Umbilical cord (tissue), 1 donor: ENCODE measurements at regions not wholly inside any gene's neighbourhood (a gene's known extent, or its start where the extent isn't known, plus 50 kb on each side); places are given as distances from the start of the nearest gene placed in this dataset.

Experiments used
- DNase-seq: peaks from one replicate; pipeline ENCODE4 v3.0.0-alpha.2; 2015; ENCODE audit warnings: low spot score

DNA sequence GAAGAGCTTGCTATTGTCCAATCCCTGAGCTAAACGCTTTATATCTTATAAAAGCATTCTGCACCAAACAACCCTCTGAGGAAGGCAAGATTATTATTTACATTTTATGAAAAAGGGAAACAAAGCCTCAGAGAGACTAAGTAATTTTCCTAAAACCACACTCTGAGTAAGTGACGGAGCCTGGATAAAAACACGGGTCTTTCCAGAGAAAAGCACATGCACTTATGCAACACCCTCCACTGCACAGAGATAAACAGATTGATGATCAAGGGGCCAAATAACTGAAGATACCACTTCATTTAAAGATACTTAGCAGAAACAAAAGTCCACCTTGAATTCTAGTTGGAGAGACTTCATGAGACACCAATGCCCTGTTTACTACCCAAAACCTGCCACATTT lies 214.7 kb upstream of the PDE10A start:
- DNase-seq: no peak

DNA sequence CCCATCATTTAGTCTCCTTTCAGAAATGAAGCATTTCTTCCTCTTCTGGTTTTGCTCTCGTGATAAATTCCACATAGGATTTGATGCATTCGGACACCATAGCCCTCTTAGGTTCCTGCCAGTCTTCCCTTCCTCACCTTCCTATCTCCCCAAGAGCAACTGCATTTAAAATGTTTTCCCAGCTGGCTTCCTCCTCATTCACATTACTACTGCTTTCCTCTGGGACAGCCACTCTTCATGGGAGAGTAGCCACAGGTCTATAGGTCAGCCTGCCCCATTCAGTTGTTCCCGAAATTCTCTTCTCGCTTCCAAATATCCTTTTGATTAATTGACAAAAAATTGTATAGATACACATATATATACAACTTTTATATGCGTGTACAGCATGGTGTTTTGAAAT lies 214.2 kb upstream of the PDE10A start:
- DNase-seq: no peak

DNA sequence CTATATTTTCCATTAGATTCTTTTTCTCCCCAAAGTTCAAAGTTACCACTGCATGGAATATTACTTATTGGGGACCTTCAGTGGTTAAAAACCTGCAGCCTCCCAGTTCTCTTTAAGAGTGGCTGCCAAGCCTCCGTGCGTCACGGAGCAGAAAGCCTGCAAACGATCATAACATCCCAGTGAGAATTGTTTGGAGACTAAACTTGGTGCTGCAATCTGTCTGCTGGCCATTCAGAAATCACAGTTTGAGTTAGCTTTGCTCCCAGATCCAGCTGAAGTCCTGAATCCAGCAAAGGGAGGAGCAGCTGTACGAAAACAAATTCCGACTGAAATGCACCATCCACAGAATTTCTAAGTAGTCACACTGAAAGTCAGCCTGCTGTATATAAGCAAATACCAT lies 213.5 kb upstream of the PDE10A start:
- peak; percentile 94 for DNase-seq

DNA sequence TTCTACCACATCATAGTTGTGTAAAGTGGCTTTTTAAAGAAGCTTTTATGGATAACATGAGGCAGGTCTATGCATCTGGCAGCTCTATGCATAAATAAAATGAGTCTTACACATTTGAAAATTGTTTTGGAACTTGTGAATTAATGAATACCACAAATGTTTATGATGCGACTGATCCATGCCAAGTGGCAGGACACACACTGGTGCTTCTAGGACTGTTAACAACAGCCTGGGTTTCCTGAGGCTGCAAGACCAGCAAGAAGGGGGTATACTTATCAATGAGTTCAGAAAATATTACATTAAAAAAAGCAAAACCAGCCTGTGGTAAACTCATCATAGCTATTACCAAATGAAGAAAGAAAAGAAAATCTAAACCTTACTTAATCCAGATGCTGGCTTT lies 212.9 kb upstream of the PDE10A start:
- DNase-seq: no peak

DNA sequence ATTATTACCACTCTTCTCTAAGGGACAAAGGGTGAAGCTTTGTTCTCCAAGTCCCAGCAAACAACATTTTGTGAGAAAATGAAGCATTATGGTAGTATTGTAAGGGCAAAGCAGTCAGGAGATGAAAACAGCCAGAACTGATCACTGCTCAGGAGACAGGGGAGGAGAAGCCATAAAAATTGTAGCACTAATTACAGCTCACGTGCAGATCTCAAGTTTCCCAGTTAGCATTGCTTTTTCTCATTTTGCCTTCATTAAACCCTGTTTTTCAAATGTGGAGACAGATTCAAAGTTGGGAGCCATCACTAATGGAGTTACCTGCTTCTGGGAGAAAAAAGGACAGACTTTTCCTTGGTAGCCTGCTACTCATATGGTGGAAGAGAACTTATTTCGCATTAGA lies 210.9 kb upstream of the PDE10A start:
- no peak for DNase-seq

DNA sequence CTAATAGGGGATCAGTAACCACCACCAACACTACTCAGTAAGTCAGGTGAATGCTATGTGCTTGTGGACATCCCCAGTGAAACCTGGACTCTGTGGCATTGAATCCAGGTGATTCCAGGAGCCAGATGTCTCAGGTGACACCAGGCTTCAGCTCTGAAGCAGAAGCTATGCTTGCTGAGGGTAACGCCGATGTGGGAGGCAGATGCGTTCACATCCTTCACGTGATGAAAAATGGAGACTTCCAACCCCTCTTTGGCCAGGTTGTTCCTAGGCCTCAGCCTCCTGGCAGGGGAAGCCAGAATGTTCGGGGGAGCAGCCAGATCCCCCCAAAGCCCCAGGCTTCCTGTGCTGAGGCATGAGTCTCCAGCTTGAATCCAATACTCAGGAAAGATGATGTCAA lies 209.8 kb upstream of the PDE10A start:
- no peak for DNase-seq

DNA sequence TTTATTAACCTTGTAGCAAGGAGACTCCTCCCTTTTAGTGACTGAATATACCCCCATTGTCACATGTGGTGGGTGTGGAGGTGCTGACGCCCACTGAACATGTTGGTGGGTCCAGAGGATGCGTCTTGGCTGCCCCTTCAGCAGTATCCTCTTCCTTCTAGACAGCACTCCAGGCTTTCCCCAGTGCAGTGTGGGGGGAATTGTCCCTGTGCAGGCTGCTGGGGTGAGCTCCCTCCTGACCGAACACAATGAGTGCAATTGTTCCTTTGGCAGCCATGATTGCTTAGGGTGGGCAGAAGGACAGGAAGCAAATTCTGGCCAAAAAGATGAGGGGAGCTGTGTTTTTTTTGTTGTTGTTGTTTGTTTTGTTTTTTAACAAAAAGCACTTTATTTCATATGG lies 209.3 kb upstream of the PDE10A start:
- no peak for DNase-seq

DNA sequence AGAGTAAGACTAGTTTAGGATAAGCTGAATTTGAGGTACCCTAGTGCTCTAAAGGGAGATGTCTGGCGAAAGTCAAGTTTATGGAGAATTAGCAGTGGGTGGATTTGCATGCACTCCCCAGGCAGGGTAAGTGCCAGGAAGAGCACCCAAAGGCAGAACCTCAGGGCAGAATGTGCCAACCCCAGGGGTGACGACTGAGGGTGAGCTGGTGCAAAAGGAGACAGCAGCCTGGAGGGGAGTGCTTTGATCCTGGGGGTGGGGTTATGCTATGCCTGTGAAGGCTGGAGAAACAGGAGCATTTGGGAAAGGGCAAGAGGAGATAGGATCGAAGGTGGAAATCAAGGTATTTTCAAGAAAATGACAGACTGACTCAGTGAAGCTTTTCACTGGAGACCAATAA lies 208.5 kb upstream of the PDE10A start:
- no peak for DNase-seq

DNA sequence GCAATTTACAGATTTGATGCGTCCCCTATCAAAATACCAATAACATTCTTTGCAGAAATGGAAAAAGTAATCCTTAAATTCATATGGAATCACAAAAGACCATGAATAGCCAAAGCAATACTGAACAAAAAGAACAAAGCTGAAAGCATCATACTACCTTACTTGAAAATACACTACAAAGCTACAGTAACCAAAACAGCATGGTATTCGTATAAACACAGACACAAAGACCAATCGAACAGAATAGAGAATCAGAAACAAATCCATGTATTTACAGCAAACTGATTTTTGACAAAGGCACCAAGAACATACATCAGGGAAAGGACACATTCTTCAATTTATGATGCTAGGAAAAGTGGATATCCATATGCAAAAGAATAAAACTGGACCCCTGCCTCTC lies 206.5 kb upstream of the PDE10A start:
- no peak for DNase-seq

DNA sequence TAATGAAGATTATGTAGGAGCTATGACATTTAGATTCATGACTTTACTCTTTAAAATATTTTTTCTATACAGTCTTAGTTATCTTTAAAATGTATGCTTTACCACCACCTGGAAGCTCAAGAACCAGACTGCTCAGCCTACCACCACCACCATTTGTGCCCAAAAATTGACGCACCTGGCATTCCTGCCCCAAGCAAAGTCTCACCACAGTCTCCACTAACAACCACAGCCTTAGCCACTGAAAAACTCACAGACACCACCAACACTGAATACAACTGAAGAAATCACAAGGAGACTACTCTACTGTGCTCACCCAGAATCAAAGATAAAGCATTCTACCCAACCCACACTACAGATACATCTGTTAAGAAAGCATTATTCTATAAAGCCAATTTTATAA lies 201.9 kb upstream of the PDE10A start:
- DNase-seq: no peak

DNA sequence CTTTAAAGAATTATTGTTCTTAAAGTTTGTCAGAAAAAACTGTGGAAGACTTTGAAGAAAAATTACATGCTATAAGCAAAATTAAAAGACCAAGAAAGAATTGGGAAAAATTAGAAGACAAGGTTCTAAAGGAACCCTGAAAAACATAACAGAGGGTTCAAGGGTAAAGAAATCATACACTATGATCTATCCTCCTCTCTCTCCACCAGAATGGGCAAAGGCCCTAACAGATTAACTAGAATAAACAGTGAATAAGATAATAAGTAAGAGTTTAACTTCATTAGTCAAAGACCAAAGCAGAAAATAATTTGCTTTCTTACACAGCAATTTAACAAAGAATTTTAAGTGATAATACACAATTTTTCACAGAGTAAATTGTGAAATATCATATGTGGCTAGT lies 201.2 kb upstream of the PDE10A start:
- no peak for DNase-seq

DNA sequence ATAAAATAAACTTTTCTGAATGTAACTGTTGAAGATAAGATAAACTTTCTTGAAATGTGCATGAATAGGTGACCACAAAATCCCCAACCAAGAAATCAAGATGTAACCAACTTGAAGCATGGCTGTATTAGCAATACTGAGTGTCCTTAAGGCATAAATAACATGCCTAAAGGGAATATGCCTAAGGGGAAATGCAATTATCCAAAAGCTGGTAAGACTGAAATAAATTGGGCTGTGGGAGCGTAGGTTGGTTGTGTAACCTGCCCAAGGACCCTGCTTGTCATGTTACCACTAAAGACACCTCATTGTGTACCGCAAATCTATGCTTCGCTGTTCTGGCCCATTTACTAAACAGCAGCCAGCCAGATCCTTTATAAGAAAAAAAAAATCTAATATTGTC lies 200.8 kb upstream of the PDE10A start:
- no peak for DNase-seq

DNA sequence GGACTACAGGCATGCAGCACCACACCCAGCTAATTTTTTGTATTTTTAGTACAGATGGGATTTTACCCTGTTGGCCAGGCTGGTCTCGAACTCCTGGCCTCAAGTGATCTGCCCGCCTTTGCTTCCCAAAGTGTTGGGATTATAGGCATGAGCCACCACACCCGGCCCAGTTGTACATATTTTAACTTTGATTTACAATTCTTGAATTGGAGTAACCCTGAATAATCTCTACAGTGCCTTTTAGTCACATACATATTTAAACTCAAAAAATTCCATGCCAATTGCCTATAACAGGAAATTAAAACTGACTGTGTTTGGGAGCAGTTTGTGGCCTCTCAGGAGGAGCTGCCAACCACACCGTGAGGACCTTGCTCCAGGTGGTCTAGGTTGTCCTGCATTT lies 199.8 kb upstream of the PDE10A start:
- no peak for DNase-seq

DNA sequence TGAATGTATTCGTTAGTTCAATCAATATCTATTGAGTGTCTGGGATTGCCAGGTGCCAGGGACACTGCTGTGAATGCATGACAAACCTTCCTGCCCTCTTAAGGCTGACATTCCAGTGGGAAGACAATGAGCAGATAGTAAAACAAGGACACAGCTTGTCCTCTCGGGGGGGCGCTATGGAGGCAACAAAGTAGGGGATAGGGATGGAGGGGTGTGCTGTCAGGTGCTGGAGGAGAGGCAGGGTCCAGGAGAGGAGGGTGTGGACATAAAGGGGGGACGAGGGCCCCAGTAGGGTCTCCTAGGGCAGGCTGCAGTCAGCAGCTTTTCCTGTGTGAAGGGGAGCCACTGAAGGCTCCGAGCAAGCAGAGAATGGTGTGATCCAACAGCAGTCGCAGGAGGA lies 198.2 kb upstream of the PDE10A start:
- DNase-seq: no peak

DNA sequence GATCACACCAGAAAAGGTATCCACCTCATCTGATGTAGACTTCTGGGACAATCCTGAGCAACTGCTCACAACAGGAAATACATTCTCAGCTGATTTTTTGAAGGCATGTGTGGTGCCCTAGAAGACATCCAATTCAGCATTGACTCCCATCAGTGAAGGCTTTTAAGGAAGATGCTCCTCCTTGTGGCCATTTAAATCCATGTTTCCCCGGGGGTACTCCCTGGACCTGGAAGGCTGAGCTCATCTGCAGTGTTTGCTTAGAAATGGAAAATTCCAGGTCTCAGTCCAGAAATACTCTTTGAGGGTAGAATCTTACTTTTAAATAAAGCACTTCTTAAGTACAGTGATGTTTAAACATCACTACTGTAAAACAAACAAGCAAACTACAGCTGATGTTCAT lies 195.5 kb upstream of the PDE10A start:
- DNase-seq: no peak

DNA sequence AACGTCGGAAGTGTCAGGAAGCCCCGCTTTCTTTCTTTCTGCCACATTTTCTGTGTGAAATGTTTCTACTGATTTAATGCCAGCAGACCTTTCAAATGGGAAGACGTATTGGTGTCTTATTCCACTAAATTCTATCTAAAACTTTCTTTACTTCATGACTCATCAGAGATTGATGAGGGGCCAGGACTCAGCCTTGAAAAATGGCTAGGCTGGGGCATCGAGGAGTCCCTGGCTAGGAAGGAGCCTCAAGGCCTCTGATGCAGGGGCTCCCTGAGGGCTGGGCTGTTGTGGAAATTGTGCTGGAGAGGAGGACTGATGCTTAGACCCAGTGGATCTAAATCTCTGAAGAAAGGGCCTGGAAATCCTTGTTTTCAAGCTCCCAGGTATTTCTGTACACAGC lies 192.8 kb upstream of the PDE10A start:
- no peak for DNase-seq

DNA sequence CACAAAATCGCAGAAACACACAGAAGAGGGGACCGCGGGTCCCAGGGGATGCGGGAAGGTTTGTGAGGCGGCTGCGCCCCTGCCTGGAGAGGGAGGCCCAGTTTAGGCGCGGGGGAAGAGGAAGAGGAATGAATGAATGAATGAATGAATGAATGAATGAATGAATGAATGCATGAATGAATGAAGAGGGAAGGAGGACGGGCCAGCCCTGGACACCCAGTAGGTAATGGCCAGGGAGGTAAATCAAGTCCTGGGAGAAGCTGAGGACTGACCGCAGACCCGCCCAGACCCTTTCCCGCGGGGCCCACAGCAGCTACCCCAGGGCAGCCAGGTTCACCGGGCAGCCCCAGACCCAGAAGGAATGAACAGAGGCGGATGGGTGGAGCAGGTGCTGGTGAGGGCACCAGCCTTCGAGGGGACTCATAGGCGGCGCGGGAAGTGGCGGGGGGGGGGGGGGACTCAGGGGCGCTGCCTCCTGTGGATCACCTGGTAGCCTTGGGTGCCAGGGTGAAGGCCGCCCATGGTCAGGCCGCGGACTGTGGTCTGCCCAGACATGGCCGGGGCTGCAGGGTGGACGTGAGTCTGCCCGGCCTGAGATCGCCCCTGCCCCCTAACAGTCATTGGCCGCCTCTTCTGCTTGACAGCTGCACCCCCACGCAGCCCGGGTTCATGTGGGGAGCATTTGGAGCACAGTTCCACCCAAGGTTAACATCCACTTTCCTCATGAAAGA lies 192.0 kb upstream of the PDE10A start:
- no peak for DNase-seq

DNA sequence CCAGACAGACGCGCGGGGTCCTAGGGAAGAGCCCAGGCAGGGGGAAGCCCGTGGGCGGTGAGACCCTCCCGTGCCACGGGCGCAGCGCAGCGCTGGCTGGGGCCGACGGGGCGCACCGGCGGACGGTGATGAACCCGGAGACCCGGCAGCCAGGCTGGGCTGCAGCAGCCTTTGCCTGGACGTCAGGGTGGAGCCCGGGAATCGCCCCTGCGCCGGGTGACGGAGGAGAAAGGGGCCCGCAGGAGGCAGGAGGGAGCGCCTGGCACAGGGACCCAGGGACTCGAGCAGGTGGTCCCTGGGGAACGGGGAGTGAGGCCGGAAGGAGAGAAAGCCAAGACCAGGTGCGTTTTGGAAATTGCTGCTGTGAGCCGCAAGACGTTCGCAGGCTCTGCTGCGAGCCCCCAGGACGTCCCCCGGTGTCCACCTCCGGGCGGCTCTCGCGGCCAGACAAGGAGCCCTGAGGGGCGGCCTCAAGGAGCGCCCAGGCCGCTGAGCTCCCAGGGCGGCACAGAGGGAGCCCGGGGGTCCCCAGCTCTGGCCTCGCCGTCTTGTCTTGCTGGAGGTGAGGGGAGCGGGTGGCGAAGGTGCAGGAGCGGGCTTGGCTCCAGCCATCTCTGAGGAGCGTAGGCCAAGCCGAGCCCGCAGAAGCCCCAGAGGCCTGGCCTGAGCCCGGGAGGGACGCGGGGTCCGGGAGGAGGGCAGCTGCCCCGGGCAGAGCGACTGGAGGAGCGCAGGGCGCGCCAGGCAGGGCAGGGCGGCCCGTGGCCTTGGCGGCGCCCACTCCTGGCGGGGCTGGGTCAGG lies 191.2 kb upstream of the PDE10A start:
- no peak for DNase-seq

DNA sequence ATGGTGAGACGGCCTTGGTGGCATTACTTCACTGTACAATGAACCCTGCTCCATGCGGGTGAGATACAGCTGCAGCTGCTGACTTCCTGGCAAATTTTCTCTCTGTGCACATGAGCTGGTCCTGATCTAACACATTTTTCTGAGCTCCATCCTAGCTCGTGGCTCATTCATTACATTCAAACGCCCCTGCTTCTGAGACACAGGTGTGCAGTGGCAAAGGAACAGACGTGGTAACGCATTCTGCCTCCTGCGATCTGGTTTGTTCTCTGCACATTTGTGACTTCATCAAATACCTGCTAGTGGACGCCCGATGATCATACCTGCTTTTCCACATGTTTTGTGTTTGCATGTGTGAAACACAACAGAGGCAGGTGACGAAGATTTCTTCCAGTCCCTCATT lies 189.6 kb upstream of the PDE10A start:
- DNase-seq: no peak

DNA sequence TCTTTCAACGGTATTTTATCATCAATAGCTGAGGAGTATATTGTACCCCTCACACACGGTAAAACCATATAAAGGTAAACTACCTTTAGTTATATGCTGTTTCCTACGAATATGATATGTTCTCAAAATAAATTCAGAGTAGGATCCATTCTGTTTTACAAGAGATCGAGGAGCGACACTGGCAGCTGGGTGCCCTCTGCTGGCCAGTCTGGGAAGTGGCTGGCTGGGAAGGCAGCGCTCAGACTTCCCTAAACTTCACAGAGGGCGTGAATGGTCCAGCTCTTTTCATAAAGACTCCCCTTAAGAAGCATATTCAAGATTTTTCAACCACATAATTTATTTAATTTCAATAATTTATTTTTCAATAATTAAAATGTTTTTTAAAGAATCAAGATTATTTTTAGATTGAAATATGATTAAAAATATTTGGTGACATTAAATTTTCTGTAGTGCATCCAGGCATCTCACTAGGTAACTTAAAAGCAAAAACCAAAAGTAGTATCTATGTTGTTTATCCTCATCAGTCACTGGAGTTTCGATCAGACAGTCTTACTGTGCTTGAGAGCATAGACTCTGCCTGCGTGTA lies 187.5 kb upstream of the PDE10A start:
- DNase-seq: peak; percentile 70

DNA sequence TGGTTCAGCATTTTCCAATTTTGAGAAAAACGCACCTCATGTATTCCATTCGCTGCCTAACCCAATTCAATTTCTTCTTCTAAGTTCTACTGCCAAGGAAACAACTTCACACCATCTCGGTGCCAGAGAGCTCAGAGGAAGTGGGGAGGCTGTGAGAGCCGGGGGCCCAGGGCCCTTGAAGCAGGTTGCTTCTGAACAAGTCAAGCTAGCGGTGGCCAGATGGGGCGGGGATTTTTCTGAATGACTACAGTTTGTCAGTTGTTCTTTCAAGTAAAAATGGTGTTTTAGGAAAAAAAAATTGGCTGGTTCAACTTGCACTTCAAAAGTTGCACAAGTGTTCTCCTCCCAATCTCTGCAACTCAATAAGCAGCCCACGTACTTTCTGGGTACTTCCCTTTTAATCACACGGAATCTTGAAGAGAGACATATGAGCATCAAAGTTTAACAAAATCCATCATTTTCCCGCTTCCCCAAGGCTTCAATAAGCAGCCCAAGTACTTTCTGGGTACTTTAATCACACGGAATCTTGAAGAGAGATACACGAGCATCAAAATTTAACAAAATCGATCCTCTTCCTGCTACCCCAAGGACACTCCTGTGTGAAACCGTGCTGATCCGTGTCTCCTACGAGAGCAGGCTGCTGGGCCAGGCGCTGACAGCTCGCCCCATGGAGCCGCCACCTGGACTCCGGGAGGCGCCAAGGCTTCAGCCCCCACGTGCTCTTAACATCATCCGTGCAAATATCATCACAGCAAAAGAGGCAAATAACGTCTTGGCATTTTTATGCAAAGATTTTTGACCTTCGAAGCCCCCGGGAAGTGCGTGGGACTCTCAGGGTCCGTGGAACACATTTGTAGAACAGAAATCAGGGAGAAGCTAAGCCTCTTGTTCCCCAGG lies 186.7 kb upstream of the PDE10A start:
- DNase-seq: peak; percentile 18

DNA sequence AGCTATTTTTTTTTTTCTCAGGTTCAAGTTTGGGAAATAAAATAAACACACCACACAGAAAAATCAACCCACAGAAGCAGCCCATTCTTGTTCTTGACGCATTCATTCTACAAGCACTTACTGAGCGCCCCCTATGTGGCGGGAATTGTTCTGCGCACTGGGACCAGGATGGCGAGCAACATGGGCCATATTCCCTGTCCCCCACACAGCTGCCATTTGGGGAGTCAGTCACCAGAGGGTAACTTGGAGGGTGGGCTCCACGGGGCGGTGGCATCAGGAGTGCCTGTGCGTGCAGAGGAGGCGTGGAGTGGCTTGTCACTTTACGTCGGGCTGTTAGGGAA lies 185.0 kb upstream of the PDE10A start:
- DNase-seq: no peak
